OCI-LY7 (cell line): ENCODE measurements at regions not wholly inside any gene's neighbourhood (a gene's known extent, or its start where the extent isn't known, plus 50 kb on each side); places are given as distances from the start of the nearest gene placed in this dataset.

Experiments
- BruUV-seq: library from RNA; stranded (reverse); fragments of 400-500 nt; replicated peaks from 2 replicates; lab custom pipeline; 2021; lab: Mats Ljungman, UMichigan
- CTCF ChIA-PET: fragments of 300-600 bp; sonication (Branson Sonifier 250); formaldehyde crosslinking; loops from one replicate; lab custom pipeline; 2022; ENCODE audit warnings: antibody characterized with exemption; ENCODE audit not compliant: unreplicated experiment; lab: Charles Lee
- POLR2A ChIA-PET: fragments of 300-600 bp; sonication (Branson Sonifier 250); formaldehyde crosslinking; loops from one replicate; lab custom pipeline; 2022; ENCODE audit warnings: antibody characterized with exemption; lab: Charles Lee
- DNase-seq: peaks from one replicate; pipeline ENCODE4 v3.0.0-alpha.2; 2015; ENCODE audit warnings: low spot score
- H2AFZ ChIP-seq: fragments of 200-600 bp; sonication (generic), shearing (Covaris generic); 2 replicates; pipeline ENCODE4 v1.6.1; 2014; ENCODE audit warnings: mild to moderate bottlenecking, antibody characterized with exemption, low read length, moderate library complexity
- H3K27ac ChIP-seq: fragments of 200-600 bp; sonication (generic); 2 replicates; pipeline ENCODE4 v1.5.1; 2014; ENCODE audit warnings: mixed run types, low read depth, mild to moderate bottlenecking, moderate library complexity, low read length, inconsistent platforms; ENCODE audit not compliant: poor library complexity, severe bottlenecking
- H3K36me3 ChIP-seq: fragments of 200-600 bp; sonication (generic); 2 replicates; pipeline ENCODE4 v1.6.1; 2014; ENCODE audit warnings: mild to moderate bottlenecking, antibody characterized with exemption, low read length, moderate library complexity, mixed read lengths; ENCODE audit not compliant: insufficient read depth
- H3K4me1 ChIP-seq: fragments of 200-600 bp; sonication (generic); 2 replicates; pipeline ENCODE4 v1.5.1; 2014; ENCODE audit warnings: mild to moderate bottlenecking, low read length; ENCODE audit not compliant: insufficient read depth, poor library complexity, severe bottlenecking
- H3K4me2 ChIP-seq: fragments of 200-600 bp; sonication (generic); 2 replicates; pipeline ENCODE4 v1.6.1; 2014; ENCODE audit warnings: mild to moderate bottlenecking, low read length
- H3K4me3 ChIP-seq: fragments of 200-600 bp; sonication (generic); 2 replicates; pipeline ENCODE4 v1.5.1; 2014; ENCODE audit warnings: mild to moderate bottlenecking, low read depth, low read length; ENCODE audit not compliant: poor library complexity, severe bottlenecking
- H3K79me2 ChIP-seq: fragments of 200-600 bp; sonication (generic); 2 replicates; pipeline ENCODE4 v1.6.1; 2016; ENCODE audit warnings: low read depth, mild to moderate bottlenecking, low read length, moderate library complexity, mixed read lengths; ENCODE audit not compliant: insufficient read depth
- H3K9me2 ChIP-seq: fragments of 200-600 bp; sonication (generic); 2 replicates; pipeline ENCODE4 v1.6.1; 2016; ENCODE audit warnings: mild to moderate bottlenecking, low read length, mixed read lengths; ENCODE audit not compliant: insufficient read depth
- H3K9me3 ChIP-seq: fragments of 200-600 bp; sonication (generic); 2 replicates; pipeline ENCODE4 v1.6.1; 2014; ENCODE audit warnings: mild to moderate bottlenecking, mixed run types, low read length, mixed read lengths
- H4K20me1 ChIP-seq: fragments of 200-600 bp; sonication (generic); 2 replicates; pipeline ENCODE4 v1.6.1; 2014; ENCODE audit warnings: mild to moderate bottlenecking, antibody characterized with exemption, low read length, moderate library complexity, mixed read lengths; ENCODE audit not compliant: insufficient read depth
- CTCF ChIP-seq: fragments of 200-600 bp; sonication (generic); conservative IDR thresholded peaks from 2 replicates; pipeline ENCODE4 v1.5.1; 2014; ENCODE audit warnings: mild to moderate bottlenecking, antibody characterized with exemption, low read length, moderate library complexity, mixed read lengths
- EZH2phosphoT487 ChIP-seq: fragments of 200-600 bp; sonication (generic); IDR thresholded peaks from 2 replicates; pipeline ENCODE4 v1.6.1; 2018; ENCODE audit warnings: low read depth, borderline replicate concordance, mild to moderate bottlenecking, mixed run types, antibody characterized with exemption, low read length, moderate library complexity, mixed read lengths
- intact Hi-C: fragments of 100-400 bp; cut with micrococcal nuclease; formaldehyde crosslinking; loops from one replicate; pipeline ENCODE4 v1.10.0; 2022; ENCODE audit not compliant: unreplicated experiment

- TF ChIP-seq EZH2phosphoT487 (no peak), CTCF (no peak)
Observed at GRCh38 chr6:163789199-163789810, 374.8 kb downstream of the QKI start.

GRCh38 chr6:163786995-163787671, 372.6 kb downstream of the QKI start:
- H3K4me3 ChIP-seq: no peak overlapping the region
- ChIA-PET CTCF (no interaction called here), POLR2A (interaction anchor here (0.7 to 1.3 kb wide), 3 partner anchors 10 to 195 kb away, joined by 3 to 6 read pairs (median 3); no protein-coding TSS in a partner anchor)
- peaks cover 10% of the 10 kb centered on the region for H3K4me1 ChIP-seq
- H2AFZ ChIP-seq: no peak overlapping the region
- no peaks in the 10 kb centered on the region for H3K36me3 ChIP-seq
- H4K20me1 ChIP-seq: no peaks in the 10 kb centered on the region
- no peak overlapping the region for H3K4me2 ChIP-seq
- H3K79me2 ChIP-seq: no peaks in the 10 kb centered on the region
- BruUV-seq: no TSS peak
- intact Hi-C loops: no loop called here
- TF ChIP-seq EZH2phosphoT487 (no peak), CTCF (no peak)
- H3K9me2 ChIP-seq: no peaks in the 10 kb centered on the region
- no peak for DNase-seq
- no peaks in the 10 kb centered on the region for H3K9me3 ChIP-seq
- no peak overlapping the region for H3K27ac ChIP-seq

More at GRCh38 chr6:163789199-163789810, 374.8 kb downstream of the QKI start:
- H2AFZ ChIP-seq: no peak overlapping the region
- no TSS peak for BruUV-seq
- POLR2A ChIA-PET: interaction anchor here (1.2 to 1.6 kb wide), 2 partner anchors 8 to 22 kb away, joined by 3 to 5 read pairs; no protein-coding TSS in a partner anchor
- no peaks in the 10 kb centered on the region for H3K79me2 ChIP-seq
- DNase-seq: no peak
- intact Hi-C loops: no loop called here
- no peaks in the 10 kb centered on the region for H3K9me2 ChIP-seq
- no peak overlapping the region for H3K4me2 ChIP-seq
- H3K36me3 ChIP-seq: no peaks in the 10 kb centered on the region
- H3K9me3 ChIP-seq: no peaks in the 10 kb centered on the region
- no peak overlapping the region for H3K4me3 ChIP-seq
- no peak overlapping the region for H3K27ac ChIP-seq
- H3K4me1 ChIP-seq: no peaks in the 10 kb centered on the region
- CTCF ChIA-PET: no interaction called here
- H4K20me1 ChIP-seq: no peaks in the 10 kb centered on the region
